H9 (cell line): ENCODE measurements at regions not wholly inside any gene's neighbourhood (a gene's known extent, or its start where the extent isn't known, plus 50 kb on each side); places are given as distances from the start of the nearest gene placed in this dataset.

ENCODE experiments used
- DNase-seq: peaks from one replicate; pipeline ENCODE4 v3.0.0-alpha.2; 2017
- H2AFZ ChIP-seq: one replicate; pipeline ENCODE4 v1.6.1; 2013; ENCODE audit warnings: mild to moderate bottlenecking, low read length, control low read depth, moderate library complexity
- H2AK5ac ChIP-seq: 2 replicates; pipeline ENCODE4 v1.6.1; 2013; ENCODE audit warnings: low read length, control low read depth, mixed read lengths; ENCODE audit not compliant: insufficient read length
- H2BK120ac ChIP-seq: one replicate; pipeline ENCODE4 v1.6.1; 2013; ENCODE audit warnings: low read depth, mild to moderate bottlenecking, low read length, control low read depth, inconsistent platforms; ENCODE audit not compliant: poor library complexity, severe bottlenecking
- H2BK12ac ChIP-seq: 2 replicates; pipeline ENCODE4 v1.6.1; 2013; ENCODE audit warnings: low read length, control low read depth, mixed read lengths, low read depth; ENCODE audit not compliant: insufficient read length
- H2BK15ac ChIP-seq: 2 replicates; pipeline ENCODE4 v1.6.1; 2013; ENCODE audit warnings: low read depth, low read length, control low read depth
- H2BK20ac ChIP-seq: one replicate; pipeline ENCODE4 v1.6.1; 2013; ENCODE audit warnings: low read depth, mild to moderate bottlenecking, low read length, control low read depth, inconsistent platforms; ENCODE audit not compliant: poor library complexity, severe bottlenecking
- H2BK5ac ChIP-seq: 2 replicates; pipeline ENCODE4 v1.6.1; 2013; ENCODE audit warnings: low read length, control low read depth, mixed read lengths; ENCODE audit not compliant: insufficient read length
- H3K14ac ChIP-seq: 2 replicates; pipeline ENCODE4 v1.6.1; 2013; ENCODE audit warnings: low read length, control low read depth; ENCODE audit not compliant: insufficient read depth
- H3K18ac ChIP-seq: 2 replicates; pipeline ENCODE4 v1.6.1; 2013; ENCODE audit warnings: low read depth, mild to moderate bottlenecking, mixed read lengths, low read length, control low read depth; ENCODE audit not compliant: insufficient read length
- H3K23ac ChIP-seq: 2 replicates; pipeline ENCODE4 v1.6.1; 2013; ENCODE audit warnings: low read length, control low read depth, mixed read lengths, low read depth; ENCODE audit not compliant: insufficient read length
- H3K23me2 ChIP-seq: 2 replicates; pipeline ENCODE4 v1.6.1; 2013; ENCODE audit warnings: low read depth, mild to moderate bottlenecking, mixed read lengths, low read length, control low read depth; ENCODE audit not compliant: insufficient read length, poor library complexity, severe bottlenecking
- H3K27ac ChIP-seq: 2 replicates; pipeline ENCODE4 v1.5.1; 2013; ENCODE audit warnings: low read length, control low read depth, mixed read lengths, low read depth; ENCODE audit not compliant: insufficient read length
- H3K27me3 ChIP-seq: 2 replicates; pipeline ENCODE4 v1.6.1; 2013; ENCODE audit warnings: low read length, control low read depth, inconsistent platforms; ENCODE audit not compliant: insufficient read depth
- H3K4ac ChIP-seq: 2 replicates; pipeline ENCODE4 v1.6.1; 2013; ENCODE audit warnings: low read depth, mild to moderate bottlenecking, control low read depth, inconsistent platforms, low read length, moderate library complexity
- H3K4me1 ChIP-seq: 2 replicates; pipeline ENCODE4 v1.6.1; 2013; ENCODE audit warnings: low read length, control low read depth, inconsistent platforms; ENCODE audit not compliant: insufficient read depth
- H3K4me2 ChIP-seq: 2 replicates; pipeline ENCODE4 v1.6.1; 2013; ENCODE audit warnings: low read length, control low read depth, mixed read lengths; ENCODE audit not compliant: insufficient read length, insufficient read depth
- H3K56ac ChIP-seq: 2 replicates; pipeline ENCODE4 v1.6.1; 2013; ENCODE audit warnings: low read depth, mild to moderate bottlenecking, mixed read lengths, low read length, control low read depth; ENCODE audit not compliant: insufficient read length
- H3K79me1 ChIP-seq: 2 replicates; pipeline ENCODE4 v1.6.1; 2013; ENCODE audit warnings: low read depth, mild to moderate bottlenecking, moderate library complexity, low read length, control low read depth, inconsistent platforms; ENCODE audit not compliant: insufficient read depth, poor library complexity, severe bottlenecking
- H3K79me2 ChIP-seq: 2 replicates; pipeline ENCODE4 v1.6.1; 2013; ENCODE audit warnings: low read length, control low read depth, inconsistent platforms; ENCODE audit not compliant: insufficient read depth
- H3K9ac ChIP-seq: 2 replicates; pipeline ENCODE4 v1.6.1; 2013; ENCODE audit warnings: low read length, control low read depth, mixed read lengths; ENCODE audit not compliant: insufficient read length; ENCODE audit errors: extremely low read depth
- H3K9me3 ChIP-seq: one replicate; pipeline ENCODE4 v1.6.1; 2013; ENCODE audit warnings: low read depth, low read length, inconsistent platforms; ENCODE audit not compliant: control insufficient read depth
- H3T11ph ChIP-seq: one replicate; pipeline ENCODE4 v1.6.1; 2013; ENCODE audit warnings: mild to moderate bottlenecking, low read length, control low read depth, inconsistent platforms
- H4K20me1 ChIP-seq: one replicate; pipeline ENCODE4 v1.6.1; 2013; ENCODE audit not compliant: control insufficient read depth, insufficient read length, insufficient read depth
- H4K5ac ChIP-seq: 2 replicates; pipeline ENCODE4 v1.6.1; 2013; ENCODE audit warnings: low read depth, mild to moderate bottlenecking, mixed read lengths, low read length, control low read depth; ENCODE audit not compliant: insufficient read length
- H4K8ac ChIP-seq: replicated peaks from 2 replicates; pipeline ENCODE4 v1.6.1; 2013; ENCODE audit warnings: low read length, control low read depth, mixed read lengths, low read depth; ENCODE audit not compliant: insufficient read length
- H4K91ac ChIP-seq: 2 replicates; pipeline ENCODE4 v1.6.1; 2013; ENCODE audit warnings: low read depth, mild to moderate bottlenecking, moderate library complexity, mixed read lengths, low read length, control low read depth; ENCODE audit not compliant: insufficient read length
- H3K27ac Mint-ChIP-seq, 3 experiments: 2 replicates in 2 of 3; 3 replicates in 1 of 3; pipeline ENCODE4 v1.8.0; 2020 to 2021; ENCODE audit warnings: mixed read lengths in 3 of 3, mild to moderate bottlenecking in 1 of 3, moderate library complexity in 1 of 3
- H3K27me3 Mint-ChIP-seq: 2 replicates; pipeline ENCODE4 v1.8.0; 2021; ENCODE audit warnings: low read depth, mild to moderate bottlenecking, moderate library complexity, mixed read lengths
- H3K36me3 Mint-ChIP-seq, 3 experiments: 2 replicates in 2 of 3; 3 replicates in 1 of 3; pipeline ENCODE4 v1.8.0; 2020 to 2021; ENCODE audit warnings: low read depth in 3 of 3, mixed read lengths in 3 of 3; ENCODE audit not compliant: insufficient read depth in 1 of 3
- H3K4me1 Mint-ChIP-seq, 2 experiments: 2 replicates each; pipeline ENCODE4 v1.8.0; 2020; ENCODE audit warnings: mixed read lengths in 2 of 2
- H3K4me3 Mint-ChIP-seq, 2 experiments: 2 replicates in 1 of 2; 3 replicates in 1 of 2; pipeline ENCODE4 v1.8.0; 2020 to 2021; ENCODE audit warnings: mild to moderate bottlenecking in 2 of 2, mixed read lengths in 2 of 2, moderate library complexity in 1 of 2
- H3K9me3 Mint-ChIP-seq, 2 experiments: 2 replicates in 1 of 2; 3 replicates in 1 of 2; pipeline ENCODE4 v1.8.0; 2020; ENCODE audit warnings: mild to moderate bottlenecking in 2 of 2, mixed read lengths in 2 of 2, moderate library complexity in 1 of 2
- CTCF ChIP-seq: fragments of 200-600 bp; sonication (generic); conservative IDR thresholded peaks from 3 replicates; pipeline ENCODE4 v1.8.0; 2021; ENCODE audit warnings: antibody characterized with exemption, mild to moderate bottlenecking
- WGBS: extraction: QIAGEN DNeasy Blood & Tissue Kit; methylation state at CpG from one replicate; pipeline ENCODE4 v1.1.7; 2013; ENCODE audit warnings: missing lambda C conversion rate, low lambda C conversion rate, mixed read lengths; ENCODE audit not compliant: insufficient read length; ENCODE audit errors: extremely low coverage; 5-methylcytosine and 5-hydroxymethylcytosine counted together

DNA sequence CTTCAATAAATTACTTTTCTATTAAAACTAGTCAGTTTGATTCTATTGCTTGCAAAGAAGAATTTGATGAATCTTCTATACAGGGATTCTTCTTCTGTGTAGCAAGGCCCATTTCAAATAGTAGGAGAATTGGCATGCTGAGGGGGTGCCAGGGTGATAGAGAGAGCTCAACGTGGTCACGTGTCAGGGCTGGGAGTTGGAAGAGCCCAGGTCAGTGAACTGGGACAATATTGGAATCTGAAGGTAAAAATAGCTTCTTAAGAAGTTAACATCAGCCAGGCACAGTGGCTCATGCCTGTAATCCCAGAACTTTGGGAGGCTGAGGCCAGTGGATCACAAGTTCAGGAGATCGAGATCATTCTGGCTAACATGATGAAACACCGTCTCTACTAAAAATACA lies 64.1 kb upstream of the TLE1 start:
- H3K56ac ChIP-seq = no peak overlapping the region
- H2AK5ac ChIP-seq = no peak overlapping the region
- Mint-ChIP-seq H3K4me1 (peaks cover 18 to 19% of the 10 kb centered on the region in 2 experiments), H3K36me3 (no peaks in the 10 kb centered on the region), H3K27ac (no peak overlapping the region), H3K4me3 (no peak overlapping the region), H3K27me3 (no peaks in the 10 kb centered on the region; the same call in 1 of the 2 replicates), H3K9me3 (no peaks in the 10 kb centered on the region; a peak in 1 of 5 replicates)
- no CpG with 5 or more reads among the region's 4 CpGs for WGBS
- H3K9ac ChIP-seq = no peak overlapping the region
- H2AFZ ChIP-seq = no peak overlapping the region
- no peak overlapping the region for H2BK20ac ChIP-seq
- no peak overlapping the region for H3K4me2 ChIP-seq
- H4K5ac ChIP-seq = no peak overlapping the region
- H4K91ac ChIP-seq = no peak overlapping the region
- H3T11ph ChIP-seq = no peak overlapping the region
- H3K27me3 ChIP-seq = no peaks in the 10 kb centered on the region
- no peak overlapping the region for H3K14ac ChIP-seq
- no peaks in the 10 kb centered on the region for H3K79me1 ChIP-seq
- H3K18ac ChIP-seq = no peak overlapping the region
- no peak overlapping the region for H2BK120ac ChIP-seq
- no peak for TF ChIP-seq CTCF
- H3K23me2 ChIP-seq = no peaks in the 10 kb centered on the region
- H3K23ac ChIP-seq = no peak overlapping the region
- H4K20me1 ChIP-seq = no peaks in the 10 kb centered on the region
- no peak overlapping the region for H3K4ac ChIP-seq
- no peaks in the 10 kb centered on the region for H3K9me3 ChIP-seq
- H3K27ac ChIP-seq = no peak overlapping the region
- H2BK12ac ChIP-seq = no peak overlapping the region
- no peak for DNase-seq
- H3K4me1 ChIP-seq = no peaks in the 10 kb centered on the region; the same call in 1 of the 2 replicates
- H2BK15ac ChIP-seq = no peak overlapping the region
- H2BK5ac ChIP-seq = no peak overlapping the region
- no peaks in the 10 kb centered on the region for H3K79me2 ChIP-seq
- no peak overlapping the region for H4K8ac ChIP-seq
